ENCODE measurements at regions not wholly inside any gene's neighbourhood (a gene's known extent, or its start where the extent isn't known, plus 50 kb on each side); places are given as distances from the start of the nearest gene placed in this dataset.
A peak's percentile ranks its signal among the peaks of the same experiment; 100 is the strongest.

DNA sequence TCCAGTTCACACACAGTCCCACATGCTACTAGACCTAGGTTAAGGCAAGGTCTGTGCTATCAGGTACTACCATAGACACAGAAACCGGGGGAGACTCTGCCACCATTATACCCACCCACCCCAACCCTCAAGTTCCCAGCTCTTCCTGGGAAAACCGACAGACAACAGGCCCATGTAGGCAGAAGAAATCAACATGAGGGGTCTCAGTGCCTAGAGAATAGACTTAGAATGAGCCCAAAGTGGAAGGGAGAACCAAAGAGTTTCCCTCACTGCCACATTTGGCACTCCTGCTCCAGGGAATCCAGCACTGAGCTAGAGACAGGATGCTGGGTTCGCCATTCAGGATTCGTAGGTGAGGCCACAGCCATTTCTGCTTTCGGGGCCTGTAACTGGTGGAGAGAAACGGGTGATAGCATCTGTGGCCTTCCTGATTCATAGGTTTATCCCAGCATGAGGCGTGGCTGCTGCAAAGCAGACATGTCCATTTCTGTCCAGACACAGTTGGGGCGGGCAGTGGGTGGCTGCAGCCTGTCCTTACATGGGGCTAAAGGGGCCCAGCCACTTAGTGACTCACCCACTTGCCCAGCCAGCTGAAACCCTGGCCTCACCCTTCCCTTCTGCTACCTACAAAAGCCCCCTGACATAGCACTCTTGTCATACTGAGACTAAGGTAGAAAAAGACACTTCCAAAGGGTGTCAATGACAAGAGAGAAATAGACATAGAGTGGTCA, 69.4 kb downstream of the IRF2BPL start (continued):
- TF ChIP-seq, protein P1, sequence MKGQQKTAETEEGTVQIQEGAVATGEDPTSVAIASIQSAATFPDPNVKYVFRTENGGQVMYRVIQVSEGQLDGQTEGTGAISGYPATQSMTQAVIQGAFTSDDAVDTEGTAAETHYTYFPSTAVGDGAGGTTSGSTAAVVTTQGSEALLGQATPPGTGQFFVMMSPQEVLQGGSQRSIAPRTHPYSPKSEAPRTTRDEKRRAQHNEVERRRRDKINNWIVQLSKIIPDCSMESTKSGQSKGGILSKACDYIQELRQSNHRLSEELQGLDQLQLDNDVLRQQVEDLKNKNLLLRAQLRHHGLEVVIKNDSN (IDR thresholded peaks at IDR 0.05; ENCODE audit: borderline replicate concordance, low read depth), result no peak
- TF ChIP-seq ELF1 (IDR thresholded peaks at IDR 0.05) (0 out of 2 replicates have a peak, but pooled peaks have one; percentile 34), EZH2phosphoT487 (IDR thresholded peaks at IDR 0.05; ENCODE audit: borderline replicate concordance, low read depth) (no peak), TEAD4 (IDR thresholded peaks at IDR 0.05; ENCODE audit: borderline replicate concordance, insufficient read depth) (no peak), NFIC (IDR thresholded peaks at IDR 0.05; ENCODE audit: borderline replicate concordance) (peak; percentile 31; the same call in 1 of the 2 replicates), GABPA (IDR thresholded peaks at IDR 0.05; ENCODE audit: low read depth) (no peak), TAF1 (IDR thresholded peaks at IDR 0.05; ENCODE audit: borderline replicate concordance, low read depth, low read length) (peak; percentile 47; the same call in 1 of the 2 replicates), RAD21 (IDR thresholded peaks at IDR 0.05; ENCODE audit: low read length) (peak; percentile 25), CHD2 (IDR thresholded peaks at IDR 0.05; ENCODE audit: low read length, partially characterized antibody) (peak; percentile 26), RCOR1 (IDR thresholded peaks at IDR 0.05; ENCODE audit: low read length) (no peak; the same call in 1 of the 2 replicates), TCF12 (IDR thresholded peaks at IDR 0.05) (peak; percentile 78), MXI1 (IDR thresholded peaks at IDR 0.05; ENCODE audit: low read depth, low read length) (peak; percentile 62; the same call in 1 of the 2 replicates), SIN3A (IDR thresholded peaks at IDR 0.05; ENCODE audit: borderline replicate concordance, low read depth, low read length) (no peak; the same call in 1 of the 2 replicates)
- TF ChIP-seq, protein P2, sequence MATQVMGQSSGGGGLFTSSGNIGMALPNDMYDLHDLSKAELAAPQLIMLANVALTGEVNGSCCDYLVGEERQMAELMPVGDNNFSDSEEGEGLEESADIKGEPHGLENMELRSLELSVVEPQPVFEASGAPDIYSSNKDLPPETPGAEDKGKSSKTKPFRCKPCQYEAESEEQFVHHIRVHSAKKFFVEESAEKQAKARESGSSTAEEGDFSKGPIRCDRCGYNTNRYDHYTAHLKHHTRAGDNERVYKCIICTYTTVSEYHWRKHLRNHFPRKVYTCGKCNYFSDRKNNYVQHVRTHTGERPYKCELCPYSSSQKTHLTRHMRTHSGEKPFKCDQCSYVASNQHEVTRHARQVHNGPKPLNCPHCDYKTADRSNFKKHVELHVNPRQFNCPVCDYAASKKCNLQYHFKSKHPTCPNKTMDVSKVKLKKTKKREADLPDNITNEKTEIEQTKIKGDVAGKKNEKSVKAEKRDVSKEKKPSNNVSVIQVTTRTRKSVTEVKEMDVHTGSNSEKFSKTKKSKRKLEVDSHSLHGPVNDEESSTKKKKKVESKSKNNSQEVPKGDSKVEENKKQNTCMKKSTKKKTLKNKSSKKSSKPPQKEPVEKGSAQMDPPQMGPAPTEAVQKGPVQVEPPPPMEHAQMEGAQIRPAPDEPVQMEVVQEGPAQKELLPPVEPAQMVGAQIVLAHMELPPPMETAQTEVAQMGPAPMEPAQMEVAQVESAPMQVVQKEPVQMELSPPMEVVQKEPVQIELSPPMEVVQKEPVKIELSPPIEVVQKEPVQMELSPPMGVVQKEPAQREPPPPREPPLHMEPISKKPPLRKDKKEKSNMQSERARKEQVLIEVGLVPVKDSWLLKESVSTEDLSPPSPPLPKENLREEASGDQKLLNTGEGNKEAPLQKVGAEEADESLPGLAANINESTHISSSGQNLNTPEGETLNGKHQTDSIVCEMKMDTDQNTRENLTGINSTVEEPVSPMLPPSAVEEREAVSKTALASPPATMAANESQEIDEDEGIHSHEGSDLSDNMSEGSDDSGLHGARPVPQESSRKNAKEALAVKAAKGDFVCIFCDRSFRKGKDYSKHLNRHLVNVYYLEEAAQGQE (IDR thresholded peaks at IDR 0.05; ENCODE audit: low read depth, low read length), result no peak; the same call in 1 of the 2 replicates
- TF ChIP-seq, protein P3, sequence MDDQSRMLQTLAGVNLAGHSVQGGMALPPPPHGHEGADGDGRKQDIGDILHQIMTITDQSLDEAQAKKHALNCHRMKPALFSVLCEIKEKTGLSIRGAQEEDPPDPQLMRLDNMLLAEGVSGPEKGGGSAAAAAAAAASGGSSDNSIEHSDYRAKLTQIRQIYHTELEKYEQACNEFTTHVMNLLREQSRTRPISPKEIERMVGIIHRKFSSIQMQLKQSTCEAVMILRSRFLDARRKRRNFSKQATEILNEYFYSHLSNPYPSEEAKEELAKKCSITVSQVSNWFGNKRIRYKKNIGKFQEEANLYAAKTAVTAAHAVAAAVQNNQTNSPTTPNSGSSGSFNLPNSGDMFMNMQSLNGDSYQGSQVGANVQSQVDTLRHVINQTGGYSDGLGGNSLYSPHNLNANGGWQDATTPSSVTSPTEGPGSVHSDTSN (IDR thresholded peaks at IDR 0.05), result peak; percentile 51; the same call in 1 of the 2 replicates
- TF ChIP-seq, protein P4, sequence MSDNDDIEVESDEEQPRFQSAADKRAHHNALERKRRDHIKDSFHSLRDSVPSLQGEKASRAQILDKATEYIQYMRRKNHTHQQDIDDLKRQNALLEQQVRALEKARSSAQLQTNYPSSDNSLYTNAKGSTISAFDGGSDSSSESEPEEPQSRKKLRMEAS (IDR thresholded peaks at IDR 0.05; ENCODE audit: low read depth), result peak; percentile 75
- TF ChIP-seq, protein P5, sequence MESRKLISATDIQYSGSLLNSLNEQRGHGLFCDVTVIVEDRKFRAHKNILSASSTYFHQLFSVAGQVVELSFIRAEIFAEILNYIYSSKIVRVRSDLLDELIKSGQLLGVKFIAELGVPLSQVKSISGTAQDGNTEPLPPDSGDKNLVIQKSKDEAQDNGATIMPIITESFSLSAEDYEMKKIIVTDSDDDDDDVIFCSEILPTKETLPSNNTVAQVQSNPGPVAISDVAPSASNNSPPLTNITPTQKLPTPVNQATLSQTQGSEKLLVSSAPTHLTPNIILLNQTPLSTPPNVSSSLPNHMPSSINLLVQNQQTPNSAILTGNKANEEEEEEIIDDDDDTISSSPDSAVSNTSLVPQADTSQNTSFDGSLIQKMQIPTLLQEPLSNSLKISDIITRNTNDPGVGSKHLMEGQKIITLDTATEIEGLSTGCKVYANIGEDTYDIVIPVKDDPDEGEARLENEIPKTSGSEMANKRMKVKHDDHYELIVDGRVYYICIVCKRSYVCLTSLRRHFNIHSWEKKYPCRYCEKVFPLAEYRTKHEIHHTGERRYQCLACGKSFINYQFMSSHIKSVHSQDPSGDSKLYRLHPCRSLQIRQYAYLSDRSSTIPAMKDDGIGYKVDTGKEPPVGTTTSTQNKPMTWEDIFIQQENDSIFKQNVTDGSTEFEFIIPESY (IDR thresholded peaks at IDR 0.05; ENCODE audit: borderline replicate concordance, low read depth), result no peak
- TF ChIP-seq, protein P6, sequence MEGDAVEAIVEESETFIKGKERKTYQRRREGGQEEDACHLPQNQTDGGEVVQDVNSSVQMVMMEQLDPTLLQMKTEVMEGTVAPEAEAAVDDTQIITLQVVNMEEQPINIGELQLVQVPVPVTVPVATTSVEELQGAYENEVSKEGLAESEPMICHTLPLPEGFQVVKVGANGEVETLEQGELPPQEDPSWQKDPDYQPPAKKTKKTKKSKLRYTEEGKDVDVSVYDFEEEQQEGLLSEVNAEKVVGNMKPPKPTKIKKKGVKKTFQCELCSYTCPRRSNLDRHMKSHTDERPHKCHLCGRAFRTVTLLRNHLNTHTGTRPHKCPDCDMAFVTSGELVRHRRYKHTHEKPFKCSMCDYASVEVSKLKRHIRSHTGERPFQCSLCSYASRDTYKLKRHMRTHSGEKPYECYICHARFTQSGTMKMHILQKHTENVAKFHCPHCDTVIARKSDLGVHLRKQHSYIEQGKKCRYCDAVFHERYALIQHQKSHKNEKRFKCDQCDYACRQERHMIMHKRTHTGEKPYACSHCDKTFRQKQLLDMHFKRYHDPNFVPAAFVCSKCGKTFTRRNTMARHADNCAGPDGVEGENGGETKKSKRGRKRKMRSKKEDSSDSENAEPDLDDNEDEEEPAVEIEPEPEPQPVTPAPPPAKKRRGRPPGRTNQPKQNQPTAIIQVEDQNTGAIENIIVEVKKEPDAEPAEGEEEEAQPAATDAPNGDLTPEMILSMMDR (IDR thresholded peaks at IDR 0.05), result no peak
